NCI-H1436 treated with DMSO at 0.1 percent for 48 hours (cell line): ENCODE measurements at regions not wholly inside any gene's neighbourhood (a gene's known extent, or its start where the extent isn't known, plus 50 kb on each side); places are given as distances from the start of the nearest gene placed in this dataset.
"Not testable (repeated sequence)": the region's sequence is repeated elsewhere in the genome, so short reads cannot be mapped to it uniquely, and the experiment has no call there.

Source experiments
- DNase-seq: peaks from one replicate; lab custom pipeline; 2025; lab: John Stamatoyannopoulos, UW

- no peak for DNase-seq
These were observed 246.5 kb downstream of the FGF9 start for GRCh38 chr13:21917086-21918015.

GRCh38 chr13:21920802-21921201 is 249.9 kb downstream of the FGF9 start:
- not testable (repeated sequence) for DNase-seq

DNA sequence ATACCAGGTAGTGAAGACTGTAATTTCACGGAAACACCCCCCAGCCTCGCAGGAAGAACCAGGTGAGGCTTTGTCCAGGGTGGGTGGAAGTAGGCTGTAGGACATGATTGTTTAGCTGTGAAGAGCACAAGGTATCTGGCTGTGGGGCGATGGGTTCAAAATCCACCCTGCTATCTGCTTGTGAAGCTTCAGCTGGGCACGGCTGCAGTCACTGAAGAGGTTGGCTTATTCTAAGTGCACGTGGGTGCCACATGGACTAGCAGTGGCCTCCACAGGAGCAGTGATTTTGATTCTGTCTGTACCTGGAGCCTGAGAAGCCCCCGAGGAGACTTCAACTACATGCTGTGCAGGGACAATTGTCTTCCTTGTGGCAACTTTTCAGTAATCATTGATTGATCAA is 254.1 kb downstream of the FGF9 start:
- DNase-seq, result no peak

GRCh38 chr13:21925720-21926119 is 254.8 kb downstream of the FGF9 start:
- no peak for DNase-seq

DNA sequence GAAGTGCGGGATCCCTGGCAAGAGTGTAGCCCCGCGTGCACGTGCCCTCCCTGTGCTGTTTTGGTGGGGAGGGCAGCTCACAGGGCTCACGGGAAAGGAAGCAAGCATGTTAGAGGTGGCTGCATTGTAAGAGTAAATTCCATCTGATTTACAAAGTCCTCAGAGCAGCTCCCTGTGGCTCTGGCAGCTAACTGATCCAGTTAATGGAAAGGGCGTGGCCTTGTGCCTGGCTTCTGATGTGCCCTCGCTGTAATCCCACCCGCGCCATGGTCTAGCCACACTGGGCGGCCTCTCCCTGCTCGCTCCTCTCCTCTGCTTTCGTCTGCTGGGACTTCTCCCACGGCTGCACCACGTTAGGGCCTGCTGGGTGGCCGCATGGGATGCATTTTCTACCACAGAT is 258.5 kb downstream of the FGF9 start:
- DNase-seq, result no peak

GRCh38 chr13:21930536-21930935 is 259.7 kb downstream of the FGF9 start:
- no peak for DNase-seq

DNA sequence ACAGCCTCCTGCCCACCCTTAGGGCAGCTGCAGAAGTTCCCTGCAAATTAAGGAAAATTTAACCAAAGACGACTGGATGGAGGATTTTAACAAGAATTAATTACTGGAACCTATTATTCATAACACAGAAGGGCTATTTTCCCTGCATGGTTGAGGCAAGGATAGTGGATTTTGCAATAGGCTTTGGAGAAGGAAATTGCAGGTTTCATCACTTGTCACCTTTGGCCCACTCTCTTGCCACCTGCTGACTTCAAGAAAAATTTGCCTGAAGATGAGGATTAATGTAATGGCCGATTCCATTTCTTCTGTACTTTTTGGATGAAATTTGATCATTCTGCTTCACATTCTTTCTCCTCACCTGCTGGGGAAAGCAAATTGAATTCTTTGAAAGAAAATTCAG is 261.7 kb downstream of the FGF9 start:
- DNase-seq, result no peak

DNA sequence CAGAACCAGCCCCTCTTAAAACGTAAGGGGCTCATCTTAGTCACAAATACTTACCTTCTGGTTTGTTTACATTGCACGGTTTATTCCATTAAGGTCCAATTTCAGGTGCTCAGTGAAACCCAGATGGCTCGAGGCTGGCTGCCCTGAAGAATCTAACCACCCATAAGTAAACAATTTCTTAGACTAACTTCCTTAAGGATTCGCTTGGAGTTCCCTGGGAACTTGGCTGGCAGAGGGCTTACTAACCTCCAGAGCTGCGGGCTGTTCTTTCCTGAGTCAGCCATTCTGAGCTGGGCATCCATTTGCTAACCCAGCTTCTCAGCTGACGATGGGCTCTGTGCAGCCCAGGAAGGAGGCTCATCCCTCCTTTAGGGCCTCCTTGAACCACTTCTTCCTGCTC is 262.1 kb downstream of the FGF9 start:
- no peak for DNase-seq

- DNase-seq, result peak; percentile 59
These were observed 263.4 kb downstream of the FGF9 start for GRCh38 chr13:21934284-21934683.

- no peak for DNase-seq
These were observed 265.8 kb downstream of the FGF9 start for GRCh38 chr13:21936674-21937073.

DNA sequence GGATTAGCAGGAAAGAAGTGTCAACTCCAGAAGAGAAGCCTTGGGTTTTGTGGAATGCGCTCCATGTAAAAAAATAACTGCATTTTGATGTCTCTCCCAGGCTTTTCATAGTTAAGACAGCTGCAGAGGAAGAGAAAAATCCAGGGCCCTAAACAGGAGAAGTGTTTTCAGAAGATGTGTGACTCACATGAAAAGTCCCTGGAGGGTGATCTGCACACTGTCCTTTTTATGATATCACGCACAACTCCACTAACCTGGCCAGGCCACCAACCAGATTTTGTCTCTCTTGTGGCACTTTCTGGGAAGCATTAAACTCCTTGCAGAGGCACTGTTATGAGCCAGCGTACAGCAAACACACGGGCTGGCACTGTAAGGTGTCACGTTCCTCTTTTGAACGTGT is 267.3 kb downstream of the FGF9 start:
- no peak for DNase-seq

GRCh38 chr13:21938636-21939035 is 267.8 kb downstream of the FGF9 start:
- no peak for DNase-seq

DNA sequence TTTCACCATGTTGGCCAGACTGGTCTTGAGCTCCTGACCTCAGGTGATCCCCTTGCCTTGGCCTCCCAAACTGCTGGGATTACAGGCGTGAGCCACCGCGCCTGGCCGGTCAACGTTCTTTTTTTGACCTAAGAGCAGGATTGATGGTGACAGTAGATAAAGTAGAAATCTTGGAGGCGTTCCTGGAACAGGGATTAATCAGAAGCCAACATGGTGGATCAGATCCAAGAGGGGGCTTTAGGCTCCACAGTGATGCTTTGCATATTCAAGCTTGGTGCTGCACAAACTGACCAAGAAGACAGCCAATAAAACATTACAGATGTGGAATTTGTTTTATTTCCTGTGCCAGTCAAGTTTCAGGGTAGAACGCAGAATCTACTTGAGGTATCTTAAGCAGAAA is 271.2 kb downstream of the FGF9 start:
- DNase-seq, result no peak

DNA sequence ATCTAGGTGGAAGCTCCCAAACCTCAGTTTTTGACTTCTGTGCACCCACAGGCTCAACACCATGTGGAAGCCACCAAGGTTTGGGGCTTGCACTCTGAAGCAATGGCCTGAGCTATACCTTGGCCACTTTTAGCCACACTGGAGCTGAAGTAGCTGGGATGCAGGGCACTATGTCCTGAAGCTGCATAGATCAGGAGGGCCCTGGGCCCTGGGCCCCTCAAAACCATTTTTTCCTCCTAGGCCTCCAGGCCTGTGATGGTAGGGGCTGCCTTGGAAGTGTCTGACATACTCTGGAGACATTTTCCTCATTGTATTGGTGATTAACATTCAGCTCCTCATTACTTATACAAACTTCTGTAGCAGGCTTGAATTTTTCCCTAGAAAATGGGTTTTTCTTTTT is 273.7 kb downstream of the FGF9 start:
- DNase-seq, result no peak

DNA sequence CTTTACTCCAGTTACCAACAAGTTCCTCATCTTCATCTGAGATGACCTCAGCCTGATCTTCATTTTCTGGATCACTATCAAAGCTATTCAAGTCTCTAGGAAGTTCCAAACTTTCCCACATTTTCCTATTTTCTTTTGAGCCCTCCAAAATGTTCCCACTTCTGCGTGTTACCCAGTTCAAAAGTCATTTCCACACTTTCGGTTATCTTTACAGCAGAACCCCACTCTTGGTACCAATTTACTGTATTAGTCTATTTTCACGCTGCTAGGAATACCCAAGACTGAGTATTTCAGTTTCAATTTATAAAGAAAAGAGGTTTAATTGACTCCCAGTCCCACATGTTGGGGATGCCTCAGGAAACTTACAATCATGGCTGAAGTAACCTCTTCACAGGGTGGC is 274.3 kb downstream of the FGF9 start:
- DNase-seq, result no peak

DNA sequence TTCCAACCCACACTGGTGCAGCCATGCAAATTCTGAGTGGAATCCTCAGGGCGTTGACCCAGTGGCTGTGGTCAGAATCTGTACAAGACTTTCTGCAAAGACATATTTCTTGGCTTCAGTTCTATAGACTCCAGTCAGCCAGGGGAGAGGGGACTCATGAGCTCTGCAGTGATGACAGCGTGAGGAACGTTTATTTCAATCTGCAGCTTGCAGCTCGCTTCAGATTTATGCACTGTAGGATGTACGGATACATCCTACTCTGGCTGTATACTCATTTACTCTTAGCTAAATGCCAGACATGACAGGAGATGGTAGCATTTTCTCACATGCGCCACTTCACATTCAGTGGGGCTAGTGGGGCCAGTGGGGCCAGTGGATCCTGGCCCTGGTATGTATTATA is 276.1 kb downstream of the FGF9 start:
- no peak for DNase-seq

DNA sequence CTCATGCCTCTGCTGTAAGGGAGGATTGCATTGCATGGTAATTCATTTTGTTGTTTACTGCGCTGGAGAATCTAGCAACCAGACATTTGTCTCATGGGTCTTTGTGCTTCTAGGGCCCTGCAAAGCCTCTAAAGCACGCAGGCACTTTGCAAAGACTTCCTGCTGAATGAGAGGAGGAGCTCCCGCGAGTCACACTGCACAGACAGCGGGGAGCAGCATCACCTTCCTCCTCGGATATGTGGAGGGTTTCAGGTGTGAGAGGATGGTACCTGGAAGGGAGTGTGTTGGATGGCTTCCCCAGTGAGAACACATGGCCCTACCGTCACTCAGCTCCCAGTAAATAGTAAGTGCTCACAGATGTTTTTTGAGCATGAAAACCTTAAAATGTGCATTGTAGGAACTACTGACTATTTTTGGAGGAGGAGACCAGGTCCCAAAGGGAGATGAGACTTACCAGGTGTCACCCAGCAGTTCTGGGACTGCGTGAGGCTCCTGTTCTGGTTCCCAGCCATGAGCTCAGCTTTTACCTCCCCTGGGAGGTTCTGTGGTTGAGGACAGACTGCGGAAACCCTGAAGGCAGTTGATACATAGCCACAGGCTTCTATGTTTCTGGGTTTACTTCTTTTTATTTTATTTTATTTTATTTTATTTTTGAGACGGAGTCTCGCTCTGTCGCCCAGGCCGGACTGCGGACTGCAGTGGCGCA is 278.0 kb downstream of the FGF9 start:
- DNase-seq, result no peak

DNA sequence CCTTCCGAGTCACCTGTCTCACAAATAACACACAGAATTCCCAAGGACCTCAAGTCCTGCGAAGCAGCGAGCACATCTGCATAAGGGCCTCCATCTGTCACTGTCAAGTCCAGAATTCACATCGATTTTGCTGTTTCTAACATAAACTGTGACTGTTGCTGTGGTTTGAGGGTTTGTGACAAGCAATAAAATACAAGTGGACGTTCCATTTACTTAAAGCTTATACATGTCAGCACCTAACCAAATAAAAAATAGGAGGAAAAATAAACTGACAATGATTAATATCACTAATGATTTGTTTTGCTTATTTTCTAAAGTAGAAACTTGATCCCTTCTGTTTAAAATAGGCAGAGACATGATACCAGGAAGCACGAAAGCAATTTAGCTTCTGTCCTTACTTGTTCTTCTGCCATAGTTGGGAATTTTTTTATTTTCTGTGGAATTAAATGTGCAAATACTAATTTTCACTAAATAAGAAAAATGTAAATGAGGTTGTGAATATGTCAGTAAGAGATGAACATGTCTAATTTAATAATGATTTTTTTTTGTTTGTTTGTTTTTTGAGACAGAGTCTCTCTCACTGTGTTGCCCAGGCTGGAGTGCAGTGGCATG is 279.1 kb downstream of the FGF9 start:
- DNase-seq, result no peak

- no peak for DNase-seq
These were observed 285.8 kb downstream of the FGF9 start for GRCh38 chr13:21956666-21957065.

GRCh38 chr13:21957833-21958232 is 287.0 kb downstream of the FGF9 start:
- DNase-seq, result no peak

DNA sequence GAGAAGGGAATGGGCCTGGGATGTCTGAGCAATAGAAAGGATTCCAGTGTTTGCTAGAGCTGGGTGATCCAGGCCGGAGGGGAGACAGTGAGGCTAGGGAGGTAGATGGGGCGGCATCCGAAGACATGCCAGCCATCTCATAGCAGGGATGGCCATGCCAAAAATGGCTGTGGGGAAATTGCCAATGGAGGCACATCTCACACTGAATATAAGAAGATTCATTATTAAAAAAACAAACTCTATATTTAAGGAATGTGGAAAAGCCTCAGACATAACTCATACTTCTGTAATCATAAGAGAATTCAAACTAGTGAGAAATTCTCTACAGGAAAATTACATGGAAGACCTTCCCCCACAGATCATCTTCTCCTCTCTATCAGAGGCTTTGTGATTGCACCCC is 289.2 kb downstream of the FGF9 start:
- DNase-seq, result no peak

DNA sequence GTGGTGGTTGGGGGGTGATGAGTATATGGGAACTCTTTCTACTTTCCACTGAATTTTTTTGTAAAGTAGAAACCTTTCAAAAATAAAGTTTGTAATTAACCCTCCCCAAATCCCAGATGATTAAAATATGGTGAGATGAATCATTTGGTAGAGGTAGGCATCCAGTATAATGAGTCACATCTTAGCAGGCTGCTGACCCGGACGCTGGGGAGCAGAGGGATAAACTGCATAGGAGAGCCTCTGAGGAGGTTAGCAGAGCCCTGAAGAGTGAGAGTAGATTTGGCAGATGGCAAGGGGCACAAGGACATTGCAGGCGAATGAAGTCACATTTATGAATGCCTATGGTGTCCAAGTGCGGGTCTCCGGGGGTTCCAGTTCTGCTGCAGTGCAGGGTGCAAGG is 293.8 kb downstream of the FGF9 start:
- DNase-seq, result no peak

DNA sequence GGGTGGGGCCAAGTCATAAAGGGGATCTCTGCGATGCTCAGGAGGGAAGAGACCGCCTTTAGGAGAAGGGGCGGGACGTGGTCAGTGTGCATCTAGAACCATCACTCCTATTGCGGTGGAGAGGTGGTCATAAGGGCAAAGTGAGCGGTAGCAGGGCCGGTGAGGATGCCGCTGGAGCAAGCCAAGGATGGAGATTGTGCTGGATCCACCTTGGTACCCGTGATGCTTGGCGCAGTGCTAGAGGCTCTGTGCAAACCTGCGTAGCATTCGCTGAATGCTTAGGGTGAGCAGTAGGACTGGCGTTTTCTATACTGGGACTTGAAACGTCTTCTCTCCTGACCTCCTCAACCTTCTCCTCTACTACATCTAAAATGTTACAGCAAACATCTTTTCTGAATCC is 294.2 kb downstream of the FGF9 start:
- DNase-seq, result no peak
